Nephron (organoid): ENCODE measurements at regions not wholly inside any gene's neighbourhood (a gene's known extent, or its start where the extent isn't known, plus 50 kb on each side); places are given as distances from the start of the nearest gene placed in this dataset.

Experiments used
- H3K27ac Mint-ChIP-seq, 3 experiments: 2 replicates each; pipeline ENCODE4 v1.8.0; 2020; ENCODE audit warnings: mixed read lengths in 3 of 3, mild to moderate bottlenecking in 2 of 3, moderate library complexity in 1 of 3
- H3K27me3 Mint-ChIP-seq: 2 replicates; pipeline ENCODE4 v1.8.0; 2021; ENCODE audit warnings: low read depth, mild to moderate bottlenecking, moderate library complexity, mixed read lengths
- H3K36me3 Mint-ChIP-seq: 2 replicates; pipeline ENCODE4 v1.8.0; 2020; ENCODE audit warnings: low read depth, mixed read lengths
- H3K4me1 Mint-ChIP-seq: 2 replicates; pipeline ENCODE4 v1.8.0; 2020; ENCODE audit warnings: mixed read lengths
- H3K4me3 Mint-ChIP-seq, 3 experiments: 2 replicates each; pipeline ENCODE4 v1.8.0; 2020; ENCODE audit warnings: mild to moderate bottlenecking in 3 of 3, mixed read lengths in 3 of 3, moderate library complexity in 2 of 3
- H3K9me3 Mint-ChIP-seq: 2 replicates; pipeline ENCODE4 v1.8.0; 2020; ENCODE audit warnings: mixed read lengths
- CTCF ChIP-seq, 3 experiments: fragments of 200-600 bp; sonication (generic); IDR thresholded peaks; one replicate each; pipeline ENCODE4 v1.5.0; 2021; ENCODE audit warnings: antibody characterized with exemption in 3 of 3; ENCODE audit not compliant: unreplicated experiment in 3 of 3

DNA sequence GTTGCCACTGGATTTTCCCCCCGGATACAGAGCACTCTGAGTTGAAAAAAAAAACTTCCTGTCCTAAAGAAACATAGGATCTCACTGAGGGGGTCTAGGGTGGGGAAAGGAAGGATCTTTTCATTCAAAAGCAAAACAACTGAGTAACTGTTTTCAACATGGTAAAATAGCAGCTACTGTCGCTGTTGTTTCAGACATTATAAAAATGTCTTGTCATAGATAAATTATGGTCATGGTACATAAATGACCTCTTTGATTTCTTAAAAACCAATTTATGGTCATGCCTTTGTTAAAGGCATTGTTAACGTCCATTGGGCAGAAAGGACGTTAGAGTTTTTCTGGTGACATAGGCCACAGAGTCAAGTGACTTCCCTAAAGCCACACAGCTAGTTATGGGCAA is 180.4 kb upstream of the DTNBP1 start:
- no peak overlapping the region for H3K4me3 Mint-ChIP-seq
- H3K9me3 Mint-ChIP-seq: no peaks in the 10 kb centered on the region
- TF ChIP-seq CTCF (IDR thresholded peaks at IDR 0.05; ENCODE audit: unreplicated experiment in 3 of 3): no peak
- H3K4me1 Mint-ChIP-seq: peaks cover 14% of the 10 kb centered on the region
- H3K36me3 Mint-ChIP-seq: no peaks in the 10 kb centered on the region
- peaks cover 9% of the 10 kb centered on the region for H3K27me3 Mint-ChIP-seq
- H3K27ac Mint-ChIP-seq: peak overlapping the region in 2 of 3 experiments; percentile 10 to 39

DNA sequence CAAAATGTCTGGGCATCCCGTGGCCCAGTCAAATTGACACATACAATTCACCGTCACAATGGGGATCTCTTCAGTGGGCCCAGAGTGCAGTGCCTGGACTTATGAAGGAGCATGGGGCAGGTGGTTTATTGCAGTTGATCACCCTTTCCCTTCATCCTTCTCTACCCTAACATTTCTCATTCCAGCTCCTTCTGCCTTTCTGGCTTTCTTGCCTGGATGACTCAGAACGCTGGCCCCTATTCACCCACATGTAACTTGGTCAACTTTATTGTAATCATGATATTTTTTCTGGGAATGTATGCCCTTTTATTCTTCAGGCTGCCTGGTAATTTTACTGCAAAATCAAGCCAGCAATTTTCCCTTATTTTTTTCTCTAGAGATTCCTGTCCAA is 179.9 kb upstream of the DTNBP1 start:
- Mint-ChIP-seq H3K4me1 (peaks cover 19% of the 10 kb centered on the region), H3K27ac (peak overlapping the region in 2 of 3 experiments; percentile 10 to 39), H3K4me3 (no peak overlapping the region), H3K36me3 (no peaks in the 10 kb centered on the region), H3K27me3 (peaks cover 9% of the 10 kb centered on the region), H3K9me3 (no peaks in the 10 kb centered on the region)
- no peak for TF ChIP-seq CTCF (IDR thresholded peaks at IDR 0.05; ENCODE audit: unreplicated experiment in 3 of 3)

- no peak for TF ChIP-seq CTCF (IDR thresholded peaks at IDR 0.05; ENCODE audit: unreplicated experiment in 3 of 3)
- Mint-ChIP-seq H3K27ac (peak overlapping the region in 1 of 3 experiments; percentile 10), H3K9me3 (no peaks in the 10 kb centered on the region), H3K27me3 (peaks cover 11% of the 10 kb centered on the region), H3K4me1 (peaks cover 20% of the 10 kb centered on the region), H3K4me3 (no peak overlapping the region), H3K36me3 (no peaks in the 10 kb centered on the region)
These were observed 179.3 kb upstream of the DTNBP1 start for GRCh38 chr6:15841937-15842726.

GRCh38 chr6:15839969-15840541 is 177.2 kb upstream of the DTNBP1 start:
- no peak for TF ChIP-seq CTCF (IDR thresholded peaks at IDR 0.05; ENCODE audit: unreplicated experiment in 3 of 3)
- Mint-ChIP-seq H3K27ac (no peak overlapping the region), H3K9me3 (peaks cover 3% of the 10 kb centered on the region), H3K27me3 (peaks cover 14% of the 10 kb centered on the region), H3K36me3 (no peaks in the 10 kb centered on the region), H3K4me3 (no peak overlapping the region), H3K4me1 (peaks cover 20% of the 10 kb centered on the region)

DNA sequence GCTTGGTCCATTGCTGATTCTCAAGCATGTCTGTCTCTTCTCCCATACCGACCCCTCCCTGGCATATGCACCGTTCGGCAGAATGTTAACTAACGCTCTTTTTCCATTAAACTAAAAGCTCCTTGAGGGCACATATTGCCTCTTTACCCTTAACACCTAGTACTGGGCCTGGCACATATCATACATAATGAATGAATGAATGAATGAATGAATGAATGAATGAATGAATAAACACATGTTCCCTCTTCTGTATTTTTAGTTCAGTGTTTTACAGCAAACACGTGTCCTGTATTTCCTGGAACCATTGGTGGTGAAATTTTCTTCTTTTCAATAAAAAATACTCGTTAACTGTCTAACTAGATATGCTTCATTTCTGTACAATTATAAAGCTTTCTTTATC is 174.4 kb upstream of the DTNBP1 start:
- Mint-ChIP-seq H3K27me3 (peaks cover 14% of the 10 kb centered on the region), H3K4me3 (no peak overlapping the region), H3K27ac (no peak overlapping the region), H3K9me3 (peaks cover 3% of the 10 kb centered on the region), H3K36me3 (no peaks in the 10 kb centered on the region), H3K4me1 (peaks cover 8% of the 10 kb centered on the region)
- no peak for TF ChIP-seq CTCF (IDR thresholded peaks at IDR 0.05; ENCODE audit: unreplicated experiment in 3 of 3)

- Mint-ChIP-seq H3K4me1 (peaks cover 2% of the 10 kb centered on the region), H3K36me3 (no peaks in the 10 kb centered on the region), H3K27me3 (peaks cover 9% of the 10 kb centered on the region), H3K27ac (no peak overlapping the region), H3K4me3 (no peak overlapping the region), H3K9me3 (peaks cover 3% of the 10 kb centered on the region)
- no peak for TF ChIP-seq CTCF (IDR thresholded peaks at IDR 0.05; ENCODE audit: unreplicated experiment in 3 of 3)
These were observed 170.0 kb upstream of the DTNBP1 start for GRCh38 chr6:15832841-15833240.
